Epithelial cell of esophagus (primary cell): ENCODE measurements at regions not wholly inside any gene's neighbourhood (a gene's known extent, or its start where the extent isn't known, plus 50 kb on each side); places are given as distances from the start of the nearest gene placed in this dataset.

Experiments
- DNase-seq: peaks from one replicate; pipeline ENCODE4 v3.0.0; 2010; ENCODE audit warnings: low read depth
- H3K4me3 ChIP-seq: 2 replicates; pipeline ENCODE4 v1.5.1; 2011; ENCODE audit warnings: mild to moderate bottlenecking, low read length, control low read depth
- CTCF ChIP-seq: IDR thresholded peaks from 2 replicates; pipeline ENCODE4 v1.5.1; 2011; ENCODE audit warnings: low read depth, mild to moderate bottlenecking, low read length, control low read depth, inconsistent platforms; ENCODE audit not compliant: insufficient read depth; ENCODE audit errors: missing control alignments

GRCh38 chr2:175624785-175625184 is 377.3 kb downstream of the LNPK start:
- TF ChIP-seq CTCF = no peak
- H3K4me3 ChIP-seq = no peak overlapping the region
- no peak for DNase-seq

- no peak overlapping the region for H3K4me3 ChIP-seq
- no peak for TF ChIP-seq CTCF
- DNase-seq = no peak
Observed at GRCh38 chr2:175624211-175624761, 377.8 kb downstream of the LNPK start.

- no peak for TF ChIP-seq CTCF
- no peak for DNase-seq
- H3K4me3 ChIP-seq = no peak overlapping the region
Observed at GRCh38 chr2:175621821-175622220, 380.2 kb downstream of the LNPK start.

GRCh38 chr2:175620106-175620505 is 382.0 kb downstream of the LNPK start:
- H3K4me3 ChIP-seq = no peak overlapping the region
- DNase-seq = no peak
- TF ChIP-seq CTCF = no peak

- H3K4me3 ChIP-seq = no peak overlapping the region
- TF ChIP-seq CTCF = no peak
- DNase-seq = no peak
Observed at GRCh38 chr2:175619179-175620045, 382.7 kb downstream of the LNPK start.

GRCh38 chr2:175612280-175612679 is 389.8 kb downstream of the LNPK start:
- TF ChIP-seq CTCF = no peak

More at GRCh38 chr2:175612280-175612679, 389.8 kb downstream of the LNPK start:
- no peak overlapping the region for H3K4me3 ChIP-seq
- no peak for DNase-seq
